NCI-H82 (cell line): ENCODE measurements at regions not wholly inside any gene's neighbourhood (a gene's known extent, or its start where the extent isn't known, plus 50 kb on each side); places are given as distances from the start of the nearest gene placed in this dataset.

ENCODE experiments used
- DNase-seq: peaks from one replicate; lab custom pipeline; 2025; lab: John Stamatoyannopoulos, UW

DNA sequence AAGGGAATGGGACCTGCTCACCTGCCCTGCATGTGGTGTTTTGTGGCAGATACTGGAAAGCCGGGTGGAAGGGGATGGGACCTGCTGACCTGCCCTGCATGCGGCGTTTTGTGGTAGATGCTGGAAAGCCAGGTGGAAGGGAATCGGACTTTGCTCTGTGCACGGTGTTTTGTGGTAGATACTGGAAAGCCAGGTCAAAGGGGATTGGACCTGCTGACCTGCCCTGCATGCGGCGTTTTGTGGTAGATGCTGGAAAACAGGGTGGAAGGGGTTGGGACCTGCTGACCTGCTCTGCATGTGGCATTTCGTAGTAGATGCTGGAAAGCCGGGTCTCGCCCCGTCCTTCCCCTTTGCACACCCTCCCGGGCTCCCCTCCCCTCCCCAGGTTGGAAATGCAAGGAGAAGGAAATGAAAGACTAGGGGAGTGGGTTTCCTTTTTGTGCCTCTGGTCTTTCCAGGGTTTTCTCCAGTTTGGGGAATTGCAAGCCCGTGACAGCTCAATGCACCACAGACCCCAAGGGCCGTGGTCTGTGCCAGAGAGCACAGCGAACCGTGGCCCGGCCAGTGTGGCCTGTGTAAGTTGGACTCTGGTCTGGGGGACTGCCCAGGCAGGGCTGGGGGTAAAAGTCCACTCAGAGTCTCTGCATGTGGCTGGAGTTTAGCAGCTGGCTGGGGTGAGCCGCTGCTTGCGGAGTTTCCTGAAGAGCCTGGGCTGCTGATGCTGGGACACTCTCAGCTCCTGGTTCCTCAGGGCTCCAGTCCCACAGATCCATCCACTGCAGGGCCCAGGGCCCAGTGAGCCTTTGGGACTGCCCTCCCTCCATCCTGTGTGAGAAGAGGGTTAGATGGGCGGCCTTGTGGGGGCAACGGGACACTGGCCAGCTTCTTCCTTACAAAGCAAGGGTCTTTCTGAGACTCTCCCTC is 105.5 kb downstream of the CRYAA start:
- no peak for DNase-seq

DNA sequence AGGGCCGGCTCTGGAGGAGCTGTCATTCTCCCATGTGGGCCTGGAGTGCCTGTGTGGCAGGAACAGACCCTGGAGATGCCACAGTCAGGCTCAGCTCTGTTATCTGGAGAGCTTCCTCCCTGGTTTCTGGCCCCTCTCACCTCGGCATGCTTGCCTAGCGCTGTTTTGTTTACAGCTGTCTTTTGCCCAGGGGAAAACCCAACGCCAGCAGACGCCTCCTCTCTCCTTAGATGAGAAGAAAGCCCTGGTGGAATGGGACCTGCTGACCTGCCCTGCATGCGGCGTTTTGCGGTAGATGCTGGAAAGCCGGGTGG is 104.9 kb downstream of the CRYAA start:
- DNase-seq = no peak

GRCh38 chr21:43273016-43273707 is 104.4 kb downstream of the CRYAA start:
- no peak for DNase-seq

- DNase-seq = no peak
Observed at GRCh38 chr21:43272591-43272990, 103.8 kb downstream of the CRYAA start.

GRCh38 chr21:43271452-43272020 is 102.7 kb downstream of the CRYAA start:
- DNase-seq = no peak

DNA sequence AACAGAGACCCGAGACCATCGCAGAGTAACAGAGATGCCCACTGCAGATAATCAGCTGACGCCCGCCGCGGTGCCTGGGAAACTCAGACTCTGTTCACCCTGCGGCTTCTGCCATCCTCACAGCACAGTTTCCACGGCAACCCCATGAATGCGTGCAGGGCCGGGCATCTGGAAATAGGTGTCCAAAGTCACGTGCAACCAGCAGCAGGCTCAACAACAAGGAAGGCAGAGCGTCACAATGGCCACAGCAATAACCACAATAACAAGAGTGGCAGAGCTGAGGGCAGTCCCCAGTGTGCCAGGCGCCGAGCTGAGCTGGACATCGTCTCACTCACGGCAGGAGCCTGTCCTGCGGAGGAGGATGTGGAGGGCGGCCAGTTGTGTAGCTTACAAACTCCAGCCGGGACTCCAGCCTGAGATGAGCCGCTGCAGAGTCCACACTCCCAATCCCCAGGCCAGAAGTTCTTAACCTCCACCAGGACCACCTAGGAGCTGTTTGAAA is 102.0 kb downstream of the CRYAA start:
- DNase-seq = no peak

DNA sequence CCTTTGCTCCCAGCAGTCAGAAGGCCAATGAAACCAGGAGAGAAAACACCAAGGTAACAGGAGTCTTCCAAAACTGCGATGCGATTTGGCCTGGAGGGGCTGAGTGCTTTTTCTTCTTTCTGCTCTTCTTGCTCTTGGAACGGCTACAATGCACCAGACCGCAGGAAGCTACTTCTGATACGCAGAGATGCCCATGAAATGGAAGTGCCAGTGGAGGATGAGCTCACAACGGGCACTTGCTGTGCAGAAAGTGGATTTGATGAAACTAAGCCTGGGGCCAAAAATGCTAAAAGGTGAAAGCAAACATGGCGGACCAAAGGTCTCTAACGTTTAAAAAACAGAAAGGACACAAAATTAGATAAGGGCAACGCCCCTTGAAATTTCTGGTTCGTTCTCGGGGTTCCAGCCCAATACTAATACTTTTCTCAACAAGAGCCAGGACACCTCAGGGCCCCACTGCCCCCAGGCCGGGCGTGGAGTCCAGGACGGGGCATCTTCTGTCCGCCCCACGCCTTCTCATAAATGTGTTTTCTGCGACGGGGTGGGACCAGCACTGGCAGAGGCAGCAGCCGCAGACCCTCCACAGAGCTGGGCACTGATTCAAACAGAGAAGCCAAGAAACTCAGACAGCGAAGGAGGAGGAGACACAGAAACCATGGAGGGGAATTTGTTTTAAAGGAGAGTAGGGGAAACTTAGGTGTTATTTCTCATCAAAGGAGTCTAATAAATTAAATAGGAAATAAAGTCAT is 101.3 kb downstream of the CRYAA start:
- DNase-seq = no peak

DNA sequence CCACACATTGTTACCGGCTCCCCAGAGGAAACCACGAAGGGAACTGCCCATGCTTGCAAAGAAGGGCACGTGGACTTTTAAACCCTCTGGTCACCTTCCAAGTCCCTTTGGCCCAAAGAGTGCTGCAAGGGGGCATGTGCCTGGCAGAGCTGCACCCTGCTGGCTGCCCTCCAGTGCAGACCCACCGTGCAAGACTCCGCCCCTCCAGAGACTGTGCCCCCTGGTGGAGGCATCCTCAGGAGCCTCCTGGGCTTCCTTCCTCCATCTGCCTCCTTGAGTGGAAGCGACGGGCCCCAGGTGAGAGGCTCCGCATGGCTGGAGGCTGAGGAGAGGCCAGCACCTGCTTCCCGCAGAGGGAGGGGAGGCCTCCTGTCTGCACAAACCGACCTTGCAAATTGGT is 100.6 kb downstream of the CRYAA start:
- no peak for DNase-seq

- no peak for DNase-seq
Observed at GRCh38 chr21:43268804-43269186, 100.0 kb downstream of the CRYAA start.

GRCh38 chr21:43268086-43268803 is 99.4 kb downstream of the CRYAA start:
- no peak for DNase-seq

- DNase-seq = no peak
Observed at GRCh38 chr21:43267391-43268085, 98.7 kb downstream of the CRYAA start.

DNA sequence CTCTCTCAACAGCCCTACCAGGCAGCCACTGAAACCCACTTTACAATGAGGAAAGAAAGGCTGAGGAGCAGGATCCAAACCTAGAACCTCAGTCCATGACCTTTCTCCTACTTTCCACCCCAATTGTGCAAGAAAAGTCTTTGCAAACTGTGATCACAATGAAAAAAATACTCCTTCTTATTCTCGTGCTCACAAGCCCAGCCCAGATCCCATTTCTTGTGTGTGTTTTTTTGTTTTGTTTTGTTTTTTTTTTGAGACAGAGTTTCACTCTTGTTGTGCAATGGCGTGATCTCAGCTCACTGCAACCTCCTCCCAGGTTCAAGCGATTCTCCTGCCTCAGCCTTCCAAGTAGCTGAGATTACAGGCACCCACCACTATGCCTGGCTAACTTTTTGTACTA is 97.7 kb downstream of the CRYAA start:
- DNase-seq = no peak

- no peak for DNase-seq
Observed at GRCh38 chr21:43262427-43262826, 93.6 kb downstream of the CRYAA start.
